SU-DHL-6 (cell line): ENCODE measurements at regions not wholly inside any gene's neighbourhood (a gene's known extent, or its start where the extent isn't known, plus 50 kb on each side); places are given as distances from the start of the nearest gene placed in this dataset.

Experiments used
- H2AFZ ChIP-seq: fragments of 200-600 bp; sonication (generic); 2 replicates; pipeline ENCODE4 v1.6.1; 2014; ENCODE audit warnings: low read depth, mild to moderate bottlenecking, moderate library complexity, mixed read lengths, antibody characterized with exemption, low read length; ENCODE audit not compliant: severe bottlenecking
- H3F3A ChIP-seq: fragments of 200-600 bp; shearing (Covaris generic); 2 replicates; pipeline ENCODE4 v1.6.0; 2016; ENCODE audit warnings: antibody characterized with exemption, mild to moderate bottlenecking; ENCODE audit not compliant: insufficient read depth
- H3K27ac ChIP-seq: fragments of 200-600 bp; sonication (generic); 2 replicates; pipeline ENCODE4 v1.5.1; 2016; ENCODE audit warnings: low read depth, mild to moderate bottlenecking, low read length, moderate library complexity, mixed read lengths
- H3K27me3 ChIP-seq: fragments of 200-600 bp; sonication (generic), shearing (Covaris generic); 2 replicates; pipeline ENCODE4 v1.6.0; 2014; ENCODE audit warnings: mild to moderate bottlenecking, low read length
- H3K36me3 ChIP-seq: fragments of 200-600 bp; sonication (generic); 2 replicates; pipeline ENCODE4 v1.6.1; 2014; ENCODE audit warnings: mild to moderate bottlenecking, low read length, mixed read lengths
- H3K4me2 ChIP-seq: fragments of 300-600, 200-600 bp; shearing (Covaris generic), sonication (generic); 2 replicates; pipeline ENCODE4 v1.6.0; 2014; ENCODE audit warnings: low read length, low read depth, mild to moderate bottlenecking; ENCODE audit not compliant: poor library complexity, severe bottlenecking
- H3K4me3 ChIP-seq: fragments of 200-600 bp; sonication (generic); 2 replicates; pipeline ENCODE4 v1.5.1; 2014; ENCODE audit warnings: antibody characterized with exemption, low read length, mild to moderate bottlenecking, mixed read lengths; ENCODE audit not compliant: insufficient read depth, poor library complexity, severe bottlenecking
- H3K79me2 ChIP-seq: fragments of 200-600 bp; sonication (generic); 2 replicates; pipeline ENCODE4 v1.6.1; 2014; ENCODE audit warnings: mild to moderate bottlenecking, low read length, moderate library complexity; ENCODE audit not compliant: insufficient read depth
- H3K9ac ChIP-seq: fragments of 200-600 bp; sonication (generic); 2 replicates; pipeline ENCODE4 v1.7.0; 2014; ENCODE audit warnings: mild to moderate bottlenecking, low read length
- H3K9me2 ChIP-seq: fragments of 200-600 bp; sonication (generic); replicated peaks from 2 replicates; pipeline ENCODE4 v1.6.1; 2014; ENCODE audit warnings: low read length; ENCODE audit not compliant: insufficient read depth
- H3K9me3 ChIP-seq: fragments of 200-600 bp; sonication (generic); 2 replicates; pipeline ENCODE4 v1.6.1; 2014; ENCODE audit warnings: low read length, mixed read lengths; ENCODE audit not compliant: insufficient read depth
- H4K20me1 ChIP-seq: fragments of 200-600 bp; sonication (generic); 2 replicates; pipeline ENCODE4 v1.6.1; 2014; ENCODE audit warnings: low read depth, mild to moderate bottlenecking, antibody characterized with exemption, low read length, moderate library complexity, mixed read lengths
- CTCF ChIP-seq: fragments of 200-600 bp; sonication (generic); IDR thresholded peaks from one replicate; pipeline ENCODE4 v1.5.1; 2017; ENCODE audit warnings: antibody characterized with exemption, mild to moderate bottlenecking, low read length, moderate library complexity; ENCODE audit not compliant: insufficient read depth, poor library complexity, severe bottlenecking
- EZH2phosphoT487 ChIP-seq: fragments of 200-600 bp; sonication (generic), shearing (Covaris generic); conservative IDR thresholded peaks from 2 replicates; pipeline ENCODE4 v1.6.1; 2018; ENCODE audit warnings: mild to moderate bottlenecking, antibody characterized with exemption, low read length, moderate library complexity, mixed read lengths

GRCh38 chr2:223203971-223204929 is 152.3 kb downstream of the KCNE4 start:
- no peaks in the 10 kb centered on the region for H3K9me3 ChIP-seq
- H3F3A ChIP-seq = no peaks in the 10 kb centered on the region
- no peaks in the 10 kb centered on the region for H3K27me3 ChIP-seq
- no peak overlapping the region for H3K9ac ChIP-seq
- no peaks in the 10 kb centered on the region for H4K20me1 ChIP-seq
- H3K27ac ChIP-seq = no peak overlapping the region
- H3K4me2 ChIP-seq = no peak overlapping the region
- H3K4me3 ChIP-seq = no peak overlapping the region
- no peaks in the 10 kb centered on the region for H3K36me3 ChIP-seq
- no peaks in the 10 kb centered on the region for H3K9me2 ChIP-seq
- no peaks in the 10 kb centered on the region for H3K79me2 ChIP-seq
- TF ChIP-seq EZH2phosphoT487 (no peak), CTCF (no peak)
- H2AFZ ChIP-seq = no peak overlapping the region

GRCh38 chr2:223210489-223210888 is 158.5 kb downstream of the KCNE4 start:
- no peaks in the 10 kb centered on the region for H4K20me1 ChIP-seq
- H3K4me2 ChIP-seq = no peak overlapping the region
- TF ChIP-seq EZH2phosphoT487 (no peak), CTCF (no peak)
- no peaks in the 10 kb centered on the region for H3K27me3 ChIP-seq
- no peak overlapping the region for H3K9ac ChIP-seq
- H3K79me2 ChIP-seq = no peaks in the 10 kb centered on the region
- H3F3A ChIP-seq = no peaks in the 10 kb centered on the region
- no peak overlapping the region for H3K27ac ChIP-seq
- no peak overlapping the region for H3K4me3 ChIP-seq
- no peaks in the 10 kb centered on the region for H3K9me2 ChIP-seq
- H2AFZ ChIP-seq = no peak overlapping the region
- H3K9me3 ChIP-seq = no peaks in the 10 kb centered on the region
- H3K36me3 ChIP-seq = no peaks in the 10 kb centered on the region

GRCh38 chr2:223214394-223215253 is 162.6 kb downstream of the KCNE4 start:
- Histone ChIP-seq H3K27ac (no peak overlapping the region), H4K20me1 (no peaks in the 10 kb centered on the region), H3K27me3 (no peaks in the 10 kb centered on the region), H2AFZ (no peak overlapping the region), H3K9me2 (no peaks in the 10 kb centered on the region), H3K79me2 (no peaks in the 10 kb centered on the region), H3K4me2 (no peak overlapping the region), H3K4me3 (no peak overlapping the region), H3F3A (no peaks in the 10 kb centered on the region), H3K9me3 (no peaks in the 10 kb centered on the region), H3K36me3 (no peaks in the 10 kb centered on the region), H3K9ac (no peak overlapping the region)
- TF ChIP-seq EZH2phosphoT487 = no peak
- no peak for TF ChIP-seq CTCF
